ENCODE measurements at regions not wholly inside any gene's neighbourhood (a gene's known extent, or its start where the extent isn't known, plus 50 kb on each side); places are given as distances from the start of the nearest gene placed in this dataset.

- no peak for TF ChIP-seq CTCF (conservative IDR thresholded peaks at IDR 0.05)
- H3K4me1 Mint-ChIP-seq: no peaks in the 10 kb centered on the region
- H3K9me3 Mint-ChIP-seq: peaks cover 5% of the 10 kb centered on the region
- H3K4me3 Mint-ChIP-seq: no peak overlapping the region
- no peak overlapping the region for H3K27ac Mint-ChIP-seq (ENCODE audit: unreplicated experiment)
- H3K27me3 Mint-ChIP-seq (ENCODE audit: low read depth): no peaks in the 10 kb centered on the region
- peaks cover 9% of the 10 kb centered on the region for H3K36me3 Mint-ChIP-seq (ENCODE audit: low read depth)
- DNase-seq (ENCODE audit: low read depth, low spot score): no peak
Observed at GRCh38 chr13:99782669-99783068, 188.9 kb downstream of the ZIC5 start.

DNA sequence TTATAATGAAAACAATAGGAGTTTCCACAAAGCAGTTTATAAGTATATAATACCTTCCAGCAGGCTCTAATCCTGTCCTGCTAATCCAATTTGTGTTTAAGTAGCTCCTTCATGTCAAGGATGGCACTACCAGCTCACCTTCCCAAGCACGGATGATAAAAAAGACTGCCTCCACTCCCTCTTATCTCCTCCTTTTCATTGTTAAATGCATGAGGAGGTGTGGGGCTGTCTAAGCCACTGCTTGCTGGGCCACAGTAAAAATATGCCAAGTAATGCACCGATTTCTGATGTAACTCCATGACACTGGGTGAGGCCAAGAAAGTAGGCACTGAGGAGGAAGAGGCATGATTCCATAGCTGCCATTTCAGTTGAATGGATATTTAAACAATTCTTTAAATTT, 193.1 kb downstream of the ZIC5 start:
- H3K27ac Mint-ChIP-seq (ENCODE audit: unreplicated experiment): no peak overlapping the region
- H3K9me3 Mint-ChIP-seq: peaks cover 5% of the 10 kb centered on the region
- DNase-seq (ENCODE audit: low read depth, low spot score): no peak
- TF ChIP-seq CTCF (conservative IDR thresholded peaks at IDR 0.05): no peak
- H3K4me3 Mint-ChIP-seq: no peak overlapping the region
- H3K36me3 Mint-ChIP-seq (ENCODE audit: low read depth): peaks cover 5% of the 10 kb centered on the region
- no peaks in the 10 kb centered on the region for H3K4me1 Mint-ChIP-seq
- no peaks in the 10 kb centered on the region for H3K27me3 Mint-ChIP-seq (ENCODE audit: low read depth)

DNA sequence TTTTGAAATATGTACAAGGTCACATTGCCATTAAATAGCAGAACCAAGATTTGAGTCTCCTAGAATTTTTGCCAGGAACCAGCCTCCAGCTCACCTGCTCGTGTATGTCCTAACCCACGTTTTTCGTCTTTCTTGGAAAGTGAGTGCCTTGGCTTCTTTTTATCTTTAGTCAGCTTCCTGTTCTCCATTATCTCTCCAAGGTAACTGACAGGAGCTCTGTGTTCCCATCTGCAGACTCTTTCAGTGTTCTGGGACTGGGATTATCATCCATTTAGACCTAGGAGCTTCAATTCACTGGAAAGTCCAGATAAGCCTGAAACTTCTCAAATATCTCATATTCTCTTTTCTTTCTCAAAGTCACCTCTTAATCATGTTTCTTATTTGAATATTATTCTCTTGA, 193.7 kb downstream of the ZIC5 start:
- H3K27me3 Mint-ChIP-seq (ENCODE audit: low read depth): no peaks in the 10 kb centered on the region
- no peaks in the 10 kb centered on the region for H3K4me1 Mint-ChIP-seq
- no peak overlapping the region for H3K4me3 Mint-ChIP-seq
- peaks cover 4% of the 10 kb centered on the region for H3K9me3 Mint-ChIP-seq
- TF ChIP-seq CTCF (conservative IDR thresholded peaks at IDR 0.05): no peak
- peak overlapping the region; percentile 35 for H3K27ac Mint-ChIP-seq (ENCODE audit: unreplicated experiment)
- DNase-seq (ENCODE audit: low read depth, low spot score): no peak
- peaks cover 4% of the 10 kb centered on the region for H3K36me3 Mint-ChIP-seq (ENCODE audit: low read depth)

GRCh38 chr13:99774644-99775043, 196.9 kb downstream of the ZIC5 start:
- no peaks in the 10 kb centered on the region for H3K36me3 Mint-ChIP-seq (ENCODE audit: low read depth)
- H3K4me1 Mint-ChIP-seq: no peaks in the 10 kb centered on the region
- TF ChIP-seq CTCF (conservative IDR thresholded peaks at IDR 0.05): no peak
- no peaks in the 10 kb centered on the region for H3K9me3 Mint-ChIP-seq
- no peak for DNase-seq (ENCODE audit: low read depth, low spot score)
- no peaks in the 10 kb centered on the region for H3K27me3 Mint-ChIP-seq (ENCODE audit: low read depth)
- H3K27ac Mint-ChIP-seq (ENCODE audit: unreplicated experiment): no peak overlapping the region
- no peak overlapping the region for H3K4me3 Mint-ChIP-seq

- Mint-ChIP-seq H3K9me3 (peaks cover 18% of the 10 kb centered on the region), H3K36me3 (ENCODE audit: low read depth) (peaks cover 24% of the 10 kb centered on the region), H3K4me3 (no peak overlapping the region), H3K4me1 (peaks cover 8% of the 10 kb centered on the region), H3K27me3 (ENCODE audit: low read depth) (no peaks in the 10 kb centered on the region), H3K27ac (ENCODE audit: unreplicated experiment) (no peak overlapping the region)
- DNase-seq (ENCODE audit: low read depth, low spot score): no peak
- no peak for TF ChIP-seq CTCF (conservative IDR thresholded peaks at IDR 0.05)
Observed at GRCh38 chr13:99768986-99769385, 202.6 kb downstream of the ZIC5 start.

- TF ChIP-seq CTCF (conservative IDR thresholded peaks at IDR 0.05): peak; percentile 29
- H3K9me3 Mint-ChIP-seq: peaks cover 25% of the 10 kb centered on the region
- H3K36me3 Mint-ChIP-seq (ENCODE audit: low read depth): peaks cover 41% of the 10 kb centered on the region
- no peak for DNase-seq (ENCODE audit: low read depth, low spot score)
- peaks cover 8% of the 10 kb centered on the region for H3K4me1 Mint-ChIP-seq
- H3K27ac Mint-ChIP-seq (ENCODE audit: unreplicated experiment): no peak overlapping the region
- H3K4me3 Mint-ChIP-seq: no peak overlapping the region
- no peaks in the 10 kb centered on the region for H3K27me3 Mint-ChIP-seq (ENCODE audit: low read depth)
Observed at GRCh38 chr13:99766641-99767045, 204.9 kb downstream of the ZIC5 start.
